Activated CD4-positive, alpha-beta memory T cell treated with anti-CD3 and anti-CD28 coated beads, Interleukin-2, amount 10 ng/mL, durations not matched to agents 7 days and 5 days (primary cell): ENCODE measurements at regions not wholly inside any gene's neighbourhood (a gene's known extent, or its start where the extent isn't known, plus 50 kb on each side); places are given as distances from the start of the nearest gene placed in this dataset.

ENCODE experiments used
- CTCF ChIA-PET: fragments of 350-600 bp; sonication (Branson Sonifier 250); formaldehyde crosslinking; loops from one replicate; lab custom pipeline; 2021; ENCODE audit warnings: antibody characterized with exemption, inconsistent platforms; lab: Charles Lee
- POLR2A ChIA-PET: fragments of 350-600 bp; sonication (Branson Sonifier 250); formaldehyde crosslinking; loops from one replicate; lab custom pipeline; 2021; ENCODE audit warnings: antibody characterized with exemption; lab: Charles Lee
- DNase-seq: peaks from one replicate; pipeline ENCODE4 v3.0.0-alpha.2; 2020
- H3K27ac Mint-ChIP-seq: one replicate; pipeline ENCODE4 v1.8.0; 2021; ENCODE audit warnings: mild to moderate bottlenecking, mixed read lengths
- H3K27me3 Mint-ChIP-seq: one replicate; pipeline ENCODE4 v1.8.0; 2021; ENCODE audit warnings: mixed read lengths
- H3K36me3 Mint-ChIP-seq: one replicate; pipeline ENCODE4 v1.8.0; 2021; ENCODE audit warnings: low read depth, mixed read lengths
- H3K4me1 Mint-ChIP-seq: one replicate; pipeline ENCODE4 v1.8.0; 2021; ENCODE audit warnings: mixed read lengths
- H3K4me3 Mint-ChIP-seq: one replicate; pipeline ENCODE4 v1.8.0; 2021; ENCODE audit warnings: mild to moderate bottlenecking, mixed read lengths
- H3K9me3 Mint-ChIP-seq: one replicate; pipeline ENCODE4 v1.8.0; 2021; ENCODE audit warnings: mixed read lengths

- ChIA-PET CTCF (no interaction called here), POLR2A (no interaction called here)
- no peak for DNase-seq
- Mint-ChIP-seq H3K4me3 (no peak overlapping the region), H3K36me3 (no peaks in the 10 kb centered on the region), H3K27ac (no peak overlapping the region), H3K4me1 (no peaks in the 10 kb centered on the region), H3K27me3 (peaks cover 8% of the 10 kb centered on the region), H3K9me3 (no peaks in the 10 kb centered on the region)
These were observed 268.0 kb downstream of the GPD2 start for GRCh38 chr2:156704132-156704531.

DNA sequence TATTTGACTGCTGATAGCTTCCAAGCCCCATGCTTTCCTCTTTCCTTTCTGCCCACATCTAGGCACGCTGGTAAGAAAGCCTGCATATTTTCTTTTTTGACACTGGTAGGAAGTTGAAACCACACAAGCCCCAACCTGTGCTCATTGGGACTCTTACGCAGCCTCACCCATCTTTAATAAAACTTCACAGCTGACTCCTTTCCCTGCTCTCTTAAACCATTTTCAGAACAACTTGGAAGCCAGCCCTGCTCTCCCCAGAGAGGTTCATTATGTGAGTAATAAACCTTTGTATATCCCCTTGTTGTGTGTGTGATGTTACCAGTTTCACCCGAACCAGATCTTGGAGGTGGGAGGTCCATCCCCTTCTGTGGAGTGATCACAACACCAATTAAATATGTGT is 268.4 kb downstream of the GPD2 start:
- H3K9me3 Mint-ChIP-seq, result no peaks in the 10 kb centered on the region
- no peaks in the 10 kb centered on the region for H3K4me1 Mint-ChIP-seq
- H3K4me3 Mint-ChIP-seq, result no peak overlapping the region
- CTCF ChIA-PET, result no interaction called here
- DNase-seq, result no peak
- H3K27ac Mint-ChIP-seq, result no peak overlapping the region
- no peaks in the 10 kb centered on the region for H3K36me3 Mint-ChIP-seq
- peaks cover 8% of the 10 kb centered on the region for H3K27me3 Mint-ChIP-seq
- POLR2A ChIA-PET, result no interaction called here

GRCh38 chr2:156706576-156706975 is 270.4 kb downstream of the GPD2 start:
- Mint-ChIP-seq H3K27me3 (peaks cover 8% of the 10 kb centered on the region), H3K4me1 (no peaks in the 10 kb centered on the region), H3K4me3 (no peak overlapping the region), H3K27ac (no peak overlapping the region), H3K36me3 (no peaks in the 10 kb centered on the region), H3K9me3 (no peaks in the 10 kb centered on the region)
- DNase-seq, result no peak
- POLR2A ChIA-PET, result no interaction called here
- CTCF ChIA-PET, result no interaction called here

- no peaks in the 10 kb centered on the region for H3K4me1 Mint-ChIP-seq
- no peak for DNase-seq
- POLR2A ChIA-PET, result no interaction called here
- no peak overlapping the region for H3K27ac Mint-ChIP-seq
- CTCF ChIA-PET, result no interaction called here
- H3K9me3 Mint-ChIP-seq, result no peaks in the 10 kb centered on the region
- no peaks in the 10 kb centered on the region for H3K36me3 Mint-ChIP-seq
- peaks cover 3% of the 10 kb centered on the region for H3K27me3 Mint-ChIP-seq
- H3K4me3 Mint-ChIP-seq, result no peak overlapping the region
These were observed 271.9 kb downstream of the GPD2 start for GRCh38 chr2:156708051-156708450.

- POLR2A ChIA-PET, result no interaction called here
- no peak overlapping the region for H3K27ac Mint-ChIP-seq
- DNase-seq, result no peak
- H3K4me1 Mint-ChIP-seq, result no peaks in the 10 kb centered on the region
- no peaks in the 10 kb centered on the region for H3K27me3 Mint-ChIP-seq
- CTCF ChIA-PET, result no interaction called here
- H3K4me3 Mint-ChIP-seq, result no peak overlapping the region
- H3K9me3 Mint-ChIP-seq, result no peaks in the 10 kb centered on the region
- H3K36me3 Mint-ChIP-seq, result no peaks in the 10 kb centered on the region
These were observed 272.9 kb downstream of the GPD2 start for GRCh38 chr2:156709091-156709490.

GRCh38 chr2:156719036-156719435 is 282.9 kb downstream of the GPD2 start:
- POLR2A ChIA-PET, result no interaction called here

GRCh38 chr2:156727867-156728266 is 291.7 kb downstream of the GPD2 start:
- CTCF ChIA-PET, result no interaction called here
- Mint-ChIP-seq H3K36me3 (no peaks in the 10 kb centered on the region), H3K4me3 (no peak overlapping the region), H3K27me3 (peaks cover 3% of the 10 kb centered on the region), H3K4me1 (no peaks in the 10 kb centered on the region), H3K27ac (no peak overlapping the region), H3K9me3 (no peaks in the 10 kb centered on the region)
- POLR2A ChIA-PET, result no interaction called here
- no peak for DNase-seq

More at GRCh38 chr2:156719036-156719435, 282.9 kb downstream of the GPD2 start:
- CTCF ChIA-PET, result no interaction called here
- H3K27ac Mint-ChIP-seq, result no peak overlapping the region
- no peaks in the 10 kb centered on the region for H3K4me1 Mint-ChIP-seq
- no peak overlapping the region for H3K4me3 Mint-ChIP-seq
- no peaks in the 10 kb centered on the region for H3K27me3 Mint-ChIP-seq
- no peaks in the 10 kb centered on the region for H3K9me3 Mint-ChIP-seq
- H3K36me3 Mint-ChIP-seq, result no peaks in the 10 kb centered on the region
- DNase-seq, result no peak

DNA sequence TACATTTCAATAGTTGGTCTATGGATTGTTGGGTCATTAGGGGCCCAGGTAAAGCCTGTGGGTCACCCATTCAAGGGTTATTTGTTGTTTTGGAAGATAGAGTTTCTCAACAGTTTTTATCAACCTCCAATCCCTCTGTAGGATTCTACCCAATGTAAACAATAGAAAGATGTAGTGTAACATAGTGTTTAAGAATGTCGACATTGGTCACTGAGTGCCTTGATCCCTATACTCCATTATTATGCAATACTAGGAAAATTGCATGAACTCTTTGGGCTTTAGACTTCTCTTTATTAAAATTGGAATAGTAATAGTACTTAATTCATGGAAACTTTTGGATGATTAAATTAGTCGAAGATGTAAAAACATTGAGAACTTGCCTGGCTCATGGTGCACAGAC is 292.1 kb downstream of the GPD2 start:
- POLR2A ChIA-PET, result no interaction called here
- CTCF ChIA-PET, result no interaction called here
- DNase-seq, result no peak
- Mint-ChIP-seq H3K27ac (no peak overlapping the region), H3K4me3 (no peak overlapping the region), H3K36me3 (no peaks in the 10 kb centered on the region), H3K4me1 (no peaks in the 10 kb centered on the region), H3K9me3 (no peaks in the 10 kb centered on the region), H3K27me3 (peaks cover 3% of the 10 kb centered on the region)

- no peaks in the 10 kb centered on the region for H3K9me3 Mint-ChIP-seq
- no peak overlapping the region for H3K4me3 Mint-ChIP-seq
- peaks cover 2% of the 10 kb centered on the region for H3K27me3 Mint-ChIP-seq
- ChIA-PET CTCF (no interaction called here), POLR2A (no interaction called here)
- no peak for DNase-seq
- H3K36me3 Mint-ChIP-seq, result no peaks in the 10 kb centered on the region
- no peak overlapping the region for H3K27ac Mint-ChIP-seq
- no peaks in the 10 kb centered on the region for H3K4me1 Mint-ChIP-seq
These were observed 295.3 kb downstream of the GPD2 start for GRCh38 chr2:156731506-156731905.

DNA sequence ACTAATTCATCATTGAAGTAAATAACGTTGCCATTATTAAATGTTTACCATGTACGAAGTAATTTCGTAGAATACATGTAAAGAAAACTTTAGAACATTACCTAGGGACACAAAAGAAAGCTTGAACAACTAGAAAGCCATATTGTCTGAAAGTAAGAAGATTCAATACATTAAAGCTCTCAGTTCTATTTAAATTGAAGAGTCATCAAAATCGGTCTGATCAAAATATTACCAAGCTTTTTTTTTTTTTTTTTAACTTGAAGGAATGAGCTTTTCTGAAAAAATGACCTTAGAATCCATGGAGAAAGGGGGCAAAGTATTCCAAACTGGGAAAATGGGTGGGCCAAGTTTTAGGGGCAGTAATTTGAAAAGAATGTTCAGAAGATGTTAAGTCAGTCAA is 300.8 kb downstream of the GPD2 start:
- no peaks in the 10 kb centered on the region for H3K9me3 Mint-ChIP-seq
- no peak overlapping the region for H3K27ac Mint-ChIP-seq
- no peaks in the 10 kb centered on the region for H3K4me1 Mint-ChIP-seq
- no peak for DNase-seq
- POLR2A ChIA-PET, result no interaction called here
- no peaks in the 10 kb centered on the region for H3K27me3 Mint-ChIP-seq
- no peaks in the 10 kb centered on the region for H3K36me3 Mint-ChIP-seq
- no peak overlapping the region for H3K4me3 Mint-ChIP-seq
- CTCF ChIA-PET, result no interaction called here

- H3K4me1 Mint-ChIP-seq, result no peaks in the 10 kb centered on the region
- no peaks in the 10 kb centered on the region for H3K9me3 Mint-ChIP-seq
- no peaks in the 10 kb centered on the region for H3K36me3 Mint-ChIP-seq
- H3K27ac Mint-ChIP-seq, result no peak overlapping the region
- H3K27me3 Mint-ChIP-seq, result no peaks in the 10 kb centered on the region
- CTCF ChIA-PET, result no interaction called here
- POLR2A ChIA-PET, result no interaction called here
- no peak for DNase-seq
- no peak overlapping the region for H3K4me3 Mint-ChIP-seq
These were observed 303.1 kb downstream of the GPD2 start for GRCh38 chr2:156739301-156739700.

- Mint-ChIP-seq H3K9me3 (no peaks in the 10 kb centered on the region), H3K4me3 (no peak overlapping the region), H3K36me3 (no peaks in the 10 kb centered on the region), H3K27ac (no peak overlapping the region), H3K27me3 (no peaks in the 10 kb centered on the region), H3K4me1 (no peaks in the 10 kb centered on the region)
- POLR2A ChIA-PET, result no interaction called here
- CTCF ChIA-PET, result no interaction called here
- DNase-seq, result no peak
These were observed 309.4 kb downstream of the GPD2 start for GRCh38 chr2:156745619-156746018.

- Mint-ChIP-seq H3K9me3 (no peaks in the 10 kb centered on the region), H3K36me3 (no peaks in the 10 kb centered on the region), H3K27me3 (no peaks in the 10 kb centered on the region), H3K4me3 (no peak overlapping the region), H3K4me1 (no peaks in the 10 kb centered on the region), H3K27ac (no peak overlapping the region)
- CTCF ChIA-PET, result no interaction called here
- POLR2A ChIA-PET, result no interaction called here
- no peak for DNase-seq
These were observed 312.0 kb downstream of the GPD2 start for GRCh38 chr2:156748221-156748620.

DNA sequence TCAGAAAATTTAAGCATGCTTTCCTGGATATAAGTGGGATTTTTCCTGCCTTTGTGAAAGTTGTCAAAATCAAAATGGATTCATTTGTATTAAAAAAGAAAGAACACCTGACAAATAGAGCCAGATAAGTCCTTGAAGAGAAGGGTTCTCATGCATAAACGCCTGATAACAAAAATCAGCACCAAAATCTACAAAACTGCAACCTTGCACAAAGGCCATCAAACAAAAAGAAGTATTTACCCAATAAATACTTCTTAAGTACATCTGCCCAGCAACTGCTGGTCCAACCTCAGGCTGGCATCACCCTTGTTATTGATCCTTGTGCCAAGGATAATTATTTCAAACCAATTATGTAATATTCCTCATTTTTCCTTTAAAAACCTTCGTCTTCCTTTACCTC is 315.9 kb downstream of the GPD2 start:
- Mint-ChIP-seq H3K4me3 (no peak overlapping the region), H3K27me3 (no peaks in the 10 kb centered on the region), H3K4me1 (no peaks in the 10 kb centered on the region), H3K36me3 (no peaks in the 10 kb centered on the region), H3K27ac (no peak overlapping the region), H3K9me3 (no peaks in the 10 kb centered on the region)
- DNase-seq, result no peak
- CTCF ChIA-PET, result no interaction called here
- POLR2A ChIA-PET, result no interaction called here

- DNase-seq, result no peak
- POLR2A ChIA-PET, result no interaction called here
- Mint-ChIP-seq H3K4me1 (no peaks in the 10 kb centered on the region), H3K4me3 (no peak overlapping the region), H3K36me3 (no peaks in the 10 kb centered on the region), H3K9me3 (no peaks in the 10 kb centered on the region), H3K27me3 (no peaks in the 10 kb centered on the region), H3K27ac (no peak overlapping the region)
- CTCF ChIA-PET, result no interaction called here
These were observed 317.6 kb downstream of the GPD2 start for GRCh38 chr2:156753766-156754165.
